Renal pelvis (tissue), 1 donor: ENCODE measurements at regions not wholly inside any gene's neighbourhood (a gene's known extent, or its start where the extent isn't known, plus 50 kb on each side); places are given as distances from the start of the nearest gene placed in this dataset.

ENCODE experiments used
- DNase-seq: peaks from one replicate; pipeline ENCODE4 v3.0.0-alpha.2; 2013

- DNase-seq = no peak
These were observed 75.1 kb upstream of the ZBTB40 start for GRCh38 chr1:22376546-22376945.

GRCh38 chr1:22376976-22377375 is 74.7 kb upstream of the ZBTB40 start:
- DNase-seq = no peak

- DNase-seq = no peak
These were observed 72.1 kb upstream of the ZBTB40 start for GRCh38 chr1:22379566-22379965.

GRCh38 chr1:22380024-22380785 is 71.4 kb upstream of the ZBTB40 start:
- no peak for DNase-seq

- DNase-seq = no peak
These were observed 67.9 kb upstream of the ZBTB40 start for GRCh38 chr1:22383526-22384294.

- DNase-seq = no peak
These were observed 66.1 kb upstream of the ZBTB40 start for GRCh38 chr1:22385537-22385936.

GRCh38 chr1:22386774-22387173 is 64.9 kb upstream of the ZBTB40 start:
- DNase-seq = no peak

GRCh38 chr1:22387919-22388580 is 63.6 kb upstream of the ZBTB40 start:
- no peak for DNase-seq

- no peak for DNase-seq
These were observed 62.8 kb upstream of the ZBTB40 start for GRCh38 chr1:22388671-22389450.

- no peak for DNase-seq
These were observed 58.1 kb upstream of the ZBTB40 start for GRCh38 chr1:22393587-22393986.

GRCh38 chr1:22398656-22399420 is 52.8 kb upstream of the ZBTB40 start:
- DNase-seq = no peak

- no peak for DNase-seq
These were observed 52.1 kb upstream of the ZBTB40 start for GRCh38 chr1:22399421-22400091.
